GM12892 (cell line): ENCODE measurements at regions not wholly inside any gene's neighbourhood (a gene's known extent, or its start where the extent isn't known, plus 50 kb on each side); places are given as distances from the start of the nearest gene placed in this dataset.

Experiments
- POLR2A ChIP-seq: IDR thresholded peaks from 2 replicates; pipeline ENCODE4 v1.6.1; 2011; ENCODE audit warnings: low read depth, low read length, control low read depth
- POLR2AphosphoS5 ChIP-seq: IDR thresholded peaks from 2 replicates; pipeline ENCODE4 v1.6.1; 2011; ENCODE audit warnings: low read depth, low read length, control low read depth
- TAF1 ChIP-seq: IDR thresholded peaks from 2 replicates; pipeline ENCODE4 v1.6.1; 2011; ENCODE audit warnings: low read depth, mild to moderate bottlenecking, control low read depth, low read length, borderline replicate concordance

DNA sequence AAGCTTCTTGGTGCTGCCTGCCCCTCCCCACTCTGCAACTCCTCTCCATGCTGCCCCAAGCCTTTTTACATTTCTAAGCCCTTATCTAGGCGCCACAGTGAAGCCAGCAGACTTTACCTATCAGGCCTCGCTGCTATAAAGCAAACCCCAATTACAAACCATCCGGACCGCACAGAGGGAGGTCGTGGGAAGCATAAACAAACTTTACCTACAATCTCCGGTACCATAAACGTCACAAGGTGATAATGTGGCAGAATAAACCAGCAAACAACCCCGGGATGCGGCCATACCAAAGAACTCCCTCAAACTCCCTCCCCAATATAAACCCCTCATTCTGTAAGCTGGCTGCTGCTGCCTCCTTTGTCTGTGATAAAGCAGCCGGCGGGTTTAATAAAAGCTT is 54.0 kb upstream of the ZCCHC13 start:
- no peak for TF ChIP-seq POLR2AphosphoS5
- no peak for TF ChIP-seq TAF1
- no peak for TF ChIP-seq POLR2A
